SK-N-SH (cell line): ENCODE measurements at regions not wholly inside any gene's neighbourhood (a gene's known extent, or its start where the extent isn't known, plus 50 kb on each side); places are given as distances from the start of the nearest gene placed in this dataset.

ENCODE experiments used
- CHD2 ChIP-seq: fragments of 150-350 bp; IDR thresholded peaks from 2 replicates; pipeline ENCODE4 v1.6.1; 2018; ENCODE audit warnings: low read length; ENCODE audit not compliant: partially characterized antibody
- EZH2phosphoT487 ChIP-seq: fragments of 200-600 bp; sonication (generic); IDR thresholded peaks from 2 replicates; pipeline ENCODE4 v1.6.1; 2017; ENCODE audit warnings: low read depth, mixed run types, mild to moderate bottlenecking, antibody characterized with exemption, moderate library complexity, borderline replicate concordance
- YY1 ChIP-seq: IDR thresholded peaks from 2 replicates; pipeline ENCODE4 v1.4.0; 2012; ENCODE audit warnings: low read depth, mild to moderate bottlenecking
- TF ChIP-seq, protein P1 (sequence below): IDR thresholded peaks from 2 replicates; pipeline ENCODE4 v1.4.0; 2012; ENCODE audit warnings: low read depth, borderline replicate concordance

DNA sequence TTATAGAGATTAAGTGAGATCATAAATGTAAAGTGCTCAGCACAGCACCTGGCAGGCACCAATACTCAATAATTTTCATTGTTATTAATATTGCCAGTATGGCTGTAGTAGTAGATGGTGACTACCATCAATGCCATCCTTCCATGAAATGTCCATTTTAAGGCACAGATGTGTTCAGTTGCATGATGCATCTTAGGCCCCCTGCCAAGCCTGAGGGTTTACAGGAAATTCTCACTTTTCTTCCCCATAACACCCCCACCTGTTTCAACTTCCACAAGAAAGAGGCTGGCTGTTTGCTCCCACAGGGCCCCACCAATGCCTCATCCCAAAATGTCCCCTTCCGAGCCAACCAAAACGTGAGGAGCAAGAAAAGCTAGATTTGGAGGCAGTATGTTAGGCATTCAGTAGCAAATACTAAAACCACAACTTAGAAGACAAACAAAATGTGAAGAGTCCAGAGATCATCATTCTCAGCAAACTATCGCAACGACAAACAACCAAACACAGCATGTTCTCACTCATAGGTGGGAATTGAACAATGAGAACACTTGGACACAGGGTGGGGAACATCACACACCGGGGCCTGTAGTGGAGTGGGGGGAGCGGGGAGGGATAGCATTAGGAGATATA, 110.6 kb upstream of the NHSL1 start:
- no peak for TF ChIP-seq YY1
- TF ChIP-seq, protein P1, sequence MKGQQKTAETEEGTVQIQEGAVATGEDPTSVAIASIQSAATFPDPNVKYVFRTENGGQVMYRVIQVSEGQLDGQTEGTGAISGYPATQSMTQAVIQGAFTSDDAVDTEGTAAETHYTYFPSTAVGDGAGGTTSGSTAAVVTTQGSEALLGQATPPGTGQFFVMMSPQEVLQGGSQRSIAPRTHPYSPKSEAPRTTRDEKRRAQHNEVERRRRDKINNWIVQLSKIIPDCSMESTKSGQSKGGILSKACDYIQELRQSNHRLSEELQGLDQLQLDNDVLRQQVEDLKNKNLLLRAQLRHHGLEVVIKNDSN = no peak
- TF ChIP-seq EZH2phosphoT487 = no peak
- TF ChIP-seq CHD2 = no peak
